Astrocyte (in vitro differentiated cells and primary cell): ENCODE measurements at regions not wholly inside any gene's neighbourhood (a gene's known extent, or its start where the extent isn't known, plus 50 kb on each side); places are given as distances from the start of the nearest gene placed in this dataset.

Source experiments
- DNase-seq: peaks from one replicate; pipeline ENCODE4 v3.0.0-alpha.2; 2010; ENCODE audit warnings: low read depth
- FAIRE-seq: peaks from 2 replicates; lab custom pipeline; 2011; peaks lifted over from hg19 to GRCh38; lab: Jason Lieb, UNC
- H2AFZ ChIP-seq: 2 replicates; pipeline ENCODE4 v1.6.0; 2012; ENCODE audit warnings: low read depth, low read length, inconsistent platforms
- H3K27ac ChIP-seq: 2 replicates; pipeline ENCODE4 v1.5.1; 2011; ENCODE audit warnings: low read depth, low read length, inconsistent platforms
- H3K27me3 ChIP-seq: 2 replicates; pipeline ENCODE4 v1.6.0; 2011; ENCODE audit warnings: low read length, inconsistent platforms; ENCODE audit not compliant: insufficient read depth
- H3K36me3 ChIP-seq: 2 replicates; pipeline ENCODE4 v1.5.1; 2011; ENCODE audit warnings: low read length, inconsistent platforms; ENCODE audit not compliant: insufficient read depth
- H3K4me1 ChIP-seq: 2 replicates; pipeline ENCODE4 v1.5.1; 2011; ENCODE audit warnings: low read length, inconsistent platforms; ENCODE audit not compliant: insufficient read depth
- H3K4me2 ChIP-seq: 2 replicates; pipeline ENCODE4 v1.6.0; 2012; ENCODE audit warnings: low read length, inconsistent platforms
- H3K4me3 ChIP-seq: 2 replicates; pipeline ENCODE4 v1.5.1; 2011; ENCODE audit warnings: low read depth, mild to moderate bottlenecking, low read length, inconsistent platforms; ENCODE audit not compliant: insufficient read depth
- H3K79me2 ChIP-seq: 2 replicates; pipeline ENCODE4 v1.6.0; 2012; ENCODE audit warnings: mild to moderate bottlenecking, low read length, inconsistent platforms; ENCODE audit not compliant: insufficient read depth
- H3K9ac ChIP-seq: 2 replicates; pipeline ENCODE4 v1.6.0; 2012; ENCODE audit warnings: mild to moderate bottlenecking, low read length, inconsistent platforms
- H3K9me3 ChIP-seq: 2 replicates; pipeline ENCODE4 v1.5.1; 2012; ENCODE audit warnings: low read depth, mild to moderate bottlenecking, low read length, inconsistent platforms; ENCODE audit not compliant: insufficient read depth
- H4K20me1 ChIP-seq: 2 replicates; pipeline ENCODE4 v1.6.0; 2012; ENCODE audit warnings: low read length, inconsistent platforms; ENCODE audit not compliant: insufficient read depth
- H3K27ac Mint-ChIP-seq: one replicate; pipeline ENCODE4 v1.8.0; 2021; ENCODE audit warnings: mild to moderate bottlenecking, mixed read lengths; ENCODE audit not compliant: unreplicated experiment
- H3K27me3 Mint-ChIP-seq: one replicate; pipeline ENCODE4 v1.8.0; 2021; ENCODE audit warnings: low read depth, mixed read lengths; ENCODE audit not compliant: unreplicated experiment
- H3K36me3 Mint-ChIP-seq: one replicate; pipeline ENCODE4 v1.8.0; 2021; ENCODE audit warnings: low read depth, mixed read lengths; ENCODE audit not compliant: unreplicated experiment
- H3K4me1 Mint-ChIP-seq: one replicate; pipeline ENCODE4 v1.8.0; 2021; ENCODE audit warnings: low read depth, mixed read lengths; ENCODE audit not compliant: unreplicated experiment
- H3K4me3 Mint-ChIP-seq: one replicate; pipeline ENCODE4 v1.8.0; 2021; ENCODE audit warnings: mild to moderate bottlenecking, moderate library complexity, mixed read lengths; ENCODE audit not compliant: unreplicated experiment
- H3K9me3 Mint-ChIP-seq: one replicate; pipeline ENCODE4 v1.8.0; 2021; ENCODE audit warnings: mild to moderate bottlenecking, mixed read lengths; ENCODE audit not compliant: unreplicated experiment
- CTCF ChIP-seq: IDR thresholded peaks from 2 replicates; pipeline ENCODE4 v1.5.1; 2011; ENCODE audit warnings: low read depth, mild to moderate bottlenecking, inconsistent platforms, low read length, moderate library complexity; ENCODE audit not compliant: insufficient read depth
- EZH2 ChIP-seq: IDR thresholded peaks from 2 replicates; pipeline ENCODE4 v1.6.1; 2012; ENCODE audit warnings: mild to moderate bottlenecking, low read length, inconsistent platforms; ENCODE audit not compliant: insufficient read depth

GRCh38 chr22:46056546-46057245 is 79.7 kb upstream of the WNT7B start:
- Mint-ChIP-seq H3K36me3 (no peaks in the 10 kb centered on the region), H3K4me1 (no peaks in the 10 kb centered on the region), H3K27me3 (peaks cover 53% of the 10 kb centered on the region), H3K27ac (no peak overlapping the region), H3K4me3 (no peak overlapping the region), H3K9me3 (no peaks in the 10 kb centered on the region)
- Histone ChIP-seq H3K79me2 (peaks cover 97% of the 10 kb centered on the region), H3K9me3 (no peaks in the 10 kb centered on the region), H4K20me1 (no peaks in the 10 kb centered on the region), H3K27me3 (no peaks in the 10 kb centered on the region), H3K27ac (peak overlapping the region; percentile 90), H2AFZ (peak overlapping the region; percentile 19), H3K4me2 (peak overlapping the region; percentile 93), H3K4me1 (peaks cover 61% of the 10 kb centered on the region), H3K4me3 (peak overlapping the region; percentile 53), H3K9ac (peak overlapping the region; percentile 84), H3K36me3 (no peaks in the 10 kb centered on the region)
- no peak for TF ChIP-seq EZH2
- FAIRE-seq = no peak
- DNase-seq = peak; percentile 63

- no peaks in the 10 kb centered on the region for H3K27me3 ChIP-seq
- H3K36me3 Mint-ChIP-seq = no peaks in the 10 kb centered on the region
- peak overlapping the region; percentile 93 for H3K4me2 ChIP-seq
- H2AFZ ChIP-seq = no peak overlapping the region
- H3K79me2 ChIP-seq = peaks cover 97% of the 10 kb centered on the region
- no peaks in the 10 kb centered on the region for H3K36me3 ChIP-seq
- peak overlapping the region; percentile 90 for H3K27ac ChIP-seq
- DNase-seq (peak; percentile 48), FAIRE-seq (no peak)
- no peak overlapping the region for H3K4me3 Mint-ChIP-seq
- H4K20me1 ChIP-seq = no peaks in the 10 kb centered on the region
- H3K4me1 Mint-ChIP-seq = no peaks in the 10 kb centered on the region
- peak overlapping the region; percentile 31 for H3K4me3 ChIP-seq
- no peak for TF ChIP-seq CTCF
- no peak for TF ChIP-seq EZH2
- peaks cover 55% of the 10 kb centered on the region for H3K4me1 ChIP-seq
- no peaks in the 10 kb centered on the region for H3K9me3 Mint-ChIP-seq
- H3K27ac Mint-ChIP-seq = no peak overlapping the region
- peaks cover 54% of the 10 kb centered on the region for H3K27me3 Mint-ChIP-seq
- no peaks in the 10 kb centered on the region for H3K9me3 ChIP-seq
- peak overlapping the region; percentile 84 for H3K9ac ChIP-seq
These were observed 80.5 kb upstream of the WNT7B start for GRCh38 chr22:46057246-46058090.

GRCh38 chr22:46058091-46058420 is 81.1 kb upstream of the WNT7B start:
- DNase-seq (peak; percentile 59), FAIRE-seq (peak; percentile 41)
- peak overlapping the region; percentile 93 for H3K4me2 ChIP-seq
- H3K9me3 ChIP-seq = no peaks in the 10 kb centered on the region
- Mint-ChIP-seq H3K36me3 (no peaks in the 10 kb centered on the region), H3K4me3 (no peak overlapping the region), H3K27ac (no peak overlapping the region), H3K9me3 (no peaks in the 10 kb centered on the region), H3K27me3 (peaks cover 58% of the 10 kb centered on the region), H3K4me1 (no peaks in the 10 kb centered on the region)
- H3K27ac ChIP-seq = peak overlapping the region; percentile 90
- H4K20me1 ChIP-seq = no peaks in the 10 kb centered on the region
- H3K9ac ChIP-seq = peak overlapping the region; percentile 84
- no peak overlapping the region for H2AFZ ChIP-seq
- H3K27me3 ChIP-seq = no peaks in the 10 kb centered on the region
- peaks cover 49% of the 10 kb centered on the region for H3K4me1 ChIP-seq
- no peak for TF ChIP-seq EZH2
- no peak for TF ChIP-seq CTCF
- H3K79me2 ChIP-seq = peaks cover 97% of the 10 kb centered on the region
- H3K4me3 ChIP-seq = peak overlapping the region; percentile 31
- no peaks in the 10 kb centered on the region for H3K36me3 ChIP-seq
